ENCODE measurements at regions not wholly inside any gene's neighbourhood (a gene's known extent, or its start where the extent isn't known, plus 50 kb on each side); places are given as distances from the start of the nearest gene placed in this dataset.

DNA sequence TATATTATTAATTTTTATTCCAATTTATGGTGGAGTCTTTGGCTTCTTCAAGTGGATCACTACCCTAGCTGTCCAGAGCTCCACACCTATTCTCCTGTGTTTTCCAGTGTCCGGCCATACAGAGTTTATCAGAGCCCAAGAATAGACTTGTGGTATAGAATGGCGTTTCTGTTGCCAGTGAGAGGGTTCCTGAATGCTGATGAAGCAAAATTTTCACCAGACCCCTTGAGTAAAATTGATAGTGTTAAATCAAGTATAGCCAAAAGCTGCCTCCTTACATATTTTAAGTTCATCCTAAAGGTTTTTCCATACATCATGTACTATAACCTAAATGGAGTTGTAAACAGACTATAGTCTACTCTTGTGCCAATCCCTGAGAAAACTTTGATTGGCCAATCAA is 171.5 kb upstream of the CHL1 start:
- TF ChIP-seq, protein P1, sequence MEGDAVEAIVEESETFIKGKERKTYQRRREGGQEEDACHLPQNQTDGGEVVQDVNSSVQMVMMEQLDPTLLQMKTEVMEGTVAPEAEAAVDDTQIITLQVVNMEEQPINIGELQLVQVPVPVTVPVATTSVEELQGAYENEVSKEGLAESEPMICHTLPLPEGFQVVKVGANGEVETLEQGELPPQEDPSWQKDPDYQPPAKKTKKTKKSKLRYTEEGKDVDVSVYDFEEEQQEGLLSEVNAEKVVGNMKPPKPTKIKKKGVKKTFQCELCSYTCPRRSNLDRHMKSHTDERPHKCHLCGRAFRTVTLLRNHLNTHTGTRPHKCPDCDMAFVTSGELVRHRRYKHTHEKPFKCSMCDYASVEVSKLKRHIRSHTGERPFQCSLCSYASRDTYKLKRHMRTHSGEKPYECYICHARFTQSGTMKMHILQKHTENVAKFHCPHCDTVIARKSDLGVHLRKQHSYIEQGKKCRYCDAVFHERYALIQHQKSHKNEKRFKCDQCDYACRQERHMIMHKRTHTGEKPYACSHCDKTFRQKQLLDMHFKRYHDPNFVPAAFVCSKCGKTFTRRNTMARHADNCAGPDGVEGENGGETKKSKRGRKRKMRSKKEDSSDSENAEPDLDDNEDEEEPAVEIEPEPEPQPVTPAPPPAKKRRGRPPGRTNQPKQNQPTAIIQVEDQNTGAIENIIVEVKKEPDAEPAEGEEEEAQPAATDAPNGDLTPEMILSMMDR (conservative IDR thresholded peaks at IDR 0.05 in 1 of 2, IDR thresholded peaks at IDR 0.05 in 1 of 2; ENCODE audit: extremely low read depth in 1 of 2, insufficient read depth in 1 of 2, low read depth in 1 of 2, low read length in 2 of 2), result no peak
- no peak for TF ChIP-seq EZH2 (IDR thresholded peaks at IDR 0.05; ENCODE audit: borderline replicate concordance, low read length)
